ENCODE measurements at regions not wholly inside any gene's neighbourhood (a gene's known extent, or its start where the extent isn't known, plus 50 kb on each side); places are given as distances from the start of the nearest gene placed in this dataset.

DNA sequence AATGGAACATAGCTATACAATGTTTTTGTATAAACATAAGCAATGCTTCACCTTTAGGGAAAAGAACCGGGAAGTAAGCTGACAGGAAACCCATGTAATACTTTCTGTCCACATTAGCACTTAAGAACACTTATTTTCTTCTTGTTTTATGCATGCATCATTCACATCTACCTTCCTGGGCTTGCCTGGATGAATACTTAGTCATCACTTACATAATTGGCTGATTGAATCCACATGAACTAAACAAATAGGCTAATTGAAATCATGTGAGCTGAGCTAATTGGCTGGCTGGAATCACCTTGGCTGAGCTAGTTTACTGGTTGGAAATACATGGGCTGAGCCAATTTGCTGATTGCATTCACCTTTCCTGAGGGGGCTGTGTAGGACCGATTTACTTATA lies 78.8 kb downstream of the ZNF726 start:
- no peak for TF ChIP-seq POLR2AphosphoS5 (IDR thresholded peaks at IDR 0.05; ENCODE audit: low read depth)
- TF ChIP-seq, protein P1, sequence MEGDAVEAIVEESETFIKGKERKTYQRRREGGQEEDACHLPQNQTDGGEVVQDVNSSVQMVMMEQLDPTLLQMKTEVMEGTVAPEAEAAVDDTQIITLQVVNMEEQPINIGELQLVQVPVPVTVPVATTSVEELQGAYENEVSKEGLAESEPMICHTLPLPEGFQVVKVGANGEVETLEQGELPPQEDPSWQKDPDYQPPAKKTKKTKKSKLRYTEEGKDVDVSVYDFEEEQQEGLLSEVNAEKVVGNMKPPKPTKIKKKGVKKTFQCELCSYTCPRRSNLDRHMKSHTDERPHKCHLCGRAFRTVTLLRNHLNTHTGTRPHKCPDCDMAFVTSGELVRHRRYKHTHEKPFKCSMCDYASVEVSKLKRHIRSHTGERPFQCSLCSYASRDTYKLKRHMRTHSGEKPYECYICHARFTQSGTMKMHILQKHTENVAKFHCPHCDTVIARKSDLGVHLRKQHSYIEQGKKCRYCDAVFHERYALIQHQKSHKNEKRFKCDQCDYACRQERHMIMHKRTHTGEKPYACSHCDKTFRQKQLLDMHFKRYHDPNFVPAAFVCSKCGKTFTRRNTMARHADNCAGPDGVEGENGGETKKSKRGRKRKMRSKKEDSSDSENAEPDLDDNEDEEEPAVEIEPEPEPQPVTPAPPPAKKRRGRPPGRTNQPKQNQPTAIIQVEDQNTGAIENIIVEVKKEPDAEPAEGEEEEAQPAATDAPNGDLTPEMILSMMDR (IDR thresholded peaks at IDR 0.05; ENCODE audit: insufficient read depth, low read length) = no peak
- no peak for TF ChIP-seq GABPA (IDR thresholded peaks at IDR 0.05; ENCODE audit: low read depth)
- TF ChIP-seq, protein P2, sequence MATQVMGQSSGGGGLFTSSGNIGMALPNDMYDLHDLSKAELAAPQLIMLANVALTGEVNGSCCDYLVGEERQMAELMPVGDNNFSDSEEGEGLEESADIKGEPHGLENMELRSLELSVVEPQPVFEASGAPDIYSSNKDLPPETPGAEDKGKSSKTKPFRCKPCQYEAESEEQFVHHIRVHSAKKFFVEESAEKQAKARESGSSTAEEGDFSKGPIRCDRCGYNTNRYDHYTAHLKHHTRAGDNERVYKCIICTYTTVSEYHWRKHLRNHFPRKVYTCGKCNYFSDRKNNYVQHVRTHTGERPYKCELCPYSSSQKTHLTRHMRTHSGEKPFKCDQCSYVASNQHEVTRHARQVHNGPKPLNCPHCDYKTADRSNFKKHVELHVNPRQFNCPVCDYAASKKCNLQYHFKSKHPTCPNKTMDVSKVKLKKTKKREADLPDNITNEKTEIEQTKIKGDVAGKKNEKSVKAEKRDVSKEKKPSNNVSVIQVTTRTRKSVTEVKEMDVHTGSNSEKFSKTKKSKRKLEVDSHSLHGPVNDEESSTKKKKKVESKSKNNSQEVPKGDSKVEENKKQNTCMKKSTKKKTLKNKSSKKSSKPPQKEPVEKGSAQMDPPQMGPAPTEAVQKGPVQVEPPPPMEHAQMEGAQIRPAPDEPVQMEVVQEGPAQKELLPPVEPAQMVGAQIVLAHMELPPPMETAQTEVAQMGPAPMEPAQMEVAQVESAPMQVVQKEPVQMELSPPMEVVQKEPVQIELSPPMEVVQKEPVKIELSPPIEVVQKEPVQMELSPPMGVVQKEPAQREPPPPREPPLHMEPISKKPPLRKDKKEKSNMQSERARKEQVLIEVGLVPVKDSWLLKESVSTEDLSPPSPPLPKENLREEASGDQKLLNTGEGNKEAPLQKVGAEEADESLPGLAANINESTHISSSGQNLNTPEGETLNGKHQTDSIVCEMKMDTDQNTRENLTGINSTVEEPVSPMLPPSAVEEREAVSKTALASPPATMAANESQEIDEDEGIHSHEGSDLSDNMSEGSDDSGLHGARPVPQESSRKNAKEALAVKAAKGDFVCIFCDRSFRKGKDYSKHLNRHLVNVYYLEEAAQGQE (IDR thresholded peaks at IDR 0.05; ENCODE audit: insufficient replicate concordance, low read depth) = no peak
- no peak for TF ChIP-seq SPI1 (IDR thresholded peaks at IDR 0.05; ENCODE audit: borderline replicate concordance, low read depth)
- DNase-seq (ENCODE audit: low read depth in 1 of 2, low spot score in 1 of 2) = no peak
- H3K27me3 ChIP-seq (ENCODE audit: insufficient read depth, poor library complexity, severe bottlenecking) = no peaks in the 10 kb centered on the region
- H3K27ac ChIP-seq (replicated peaks) = no peak overlapping the region
- H3K4me3 ChIP-seq (replicated peaks; ENCODE audit: insufficient read depth, low read length) = no peak overlapping the region

GRCh38 chr19:23996549-23996948 lies 81.9 kb downstream of the ZNF726 start:
- no peak overlapping the region for H3K27ac ChIP-seq (replicated peaks)
- DNase-seq (ENCODE audit: low read depth in 1 of 2, low spot score in 1 of 2) = peak in 1 of 2 experiments; percentile 7
- H3K27me3 ChIP-seq (ENCODE audit: insufficient read depth, poor library complexity, severe bottlenecking) = no peaks in the 10 kb centered on the region
- no peak overlapping the region for H3K4me3 ChIP-seq (replicated peaks; ENCODE audit: insufficient read depth, low read length)
- TF ChIP-seq, protein P1 (IDR thresholded peaks at IDR 0.05; ENCODE audit: insufficient read depth, low read length) = peak; percentile 25
- TF ChIP-seq GABPA (IDR thresholded peaks at IDR 0.05; ENCODE audit: low read depth) = no peak

GRCh38 chr19:23998568-23998967 lies 83.9 kb downstream of the ZNF726 start:
- TF ChIP-seq, protein P2 (IDR thresholded peaks at IDR 0.05; ENCODE audit: insufficient replicate concordance, low read depth) = no peak
- TF ChIP-seq, protein P1 (IDR thresholded peaks at IDR 0.05; ENCODE audit: insufficient read depth, low read length) = no peak
- TF ChIP-seq GABPA (IDR thresholded peaks at IDR 0.05; ENCODE audit: low read depth) = no peak
- no peak for TF ChIP-seq POLR2AphosphoS5 (IDR thresholded peaks at IDR 0.05; ENCODE audit: low read depth)
- no peak for TF ChIP-seq SPI1 (IDR thresholded peaks at IDR 0.05; ENCODE audit: borderline replicate concordance, low read depth)
- Histone ChIP-seq H3K4me3 (replicated peaks; ENCODE audit: insufficient read depth, low read length) (no peak overlapping the region), H3K27ac (replicated peaks) (no peak overlapping the region), H3K27me3 (ENCODE audit: insufficient read depth, poor library complexity, severe bottlenecking) (no peaks in the 10 kb centered on the region)
- no peak for DNase-seq (ENCODE audit: low read depth in 1 of 2, low spot score in 1 of 2)
